ENCODE measurements at regions not wholly inside any gene's neighbourhood (a gene's known extent, or its start where the extent isn't known, plus 50 kb on each side); places are given as distances from the start of the nearest gene placed in this dataset.

GRCh38 chr2:594297-594949 is 82.8 kb downstream of the TMEM18 start:
- Histone ChIP-seq H3K36me3 (ENCODE audit: control insufficient read depth in 1 of 2, insufficient read depth in 2 of 2, low read length in 2 of 2) (no peaks in the 10 kb centered on the region), H3K4me1 (ENCODE audit: control insufficient read depth in 1 of 2, insufficient read depth in 2 of 2, low read length in 2 of 2) (no peaks in the 10 kb centered on the region), H3K27ac (ENCODE audit: low read depth, low read length) (no peak overlapping the region), H3K79me2 (ENCODE audit: insufficient read depth, low read length) (no peaks in the 10 kb centered on the region), H2AFZ (ENCODE audit: low read depth, low read length, poor library complexity, severe bottlenecking) (no peak overlapping the region), H3K9me2 (ENCODE audit: insufficient read depth) (no peaks in the 10 kb centered on the region), H3K9ac (ENCODE audit: low read length) (no peak overlapping the region), H3K4me2 (ENCODE audit: low read length) (no peak overlapping the region), H4K20me1 (ENCODE audit: insufficient read depth) (no peaks in the 10 kb centered on the region), H3K27me3 (ENCODE audit: insufficient read depth, low read length) (no peaks in the 10 kb centered on the region), H3K9me3 (ENCODE audit: control insufficient read depth in 1 of 2, insufficient read depth in 1 of 2, low read depth in 1 of 2, low read length in 2 of 2) (no peaks in the 10 kb centered on the region), H3K4me3 (replicated peaks in 1 of 2; ENCODE audit: low read depth in 1 of 2, low read length in 2 of 2) (no peak overlapping the region)
- no TSS peak for BruUV-seq (replicated peaks)
- POLR2A ChIA-PET = no interaction called here
- CTCF ChIA-PET = no interaction called here
- TF ChIP-seq REST (IDR thresholded peaks at IDR 0.05; ENCODE audit: low read depth) (no peak), YY1 (IDR thresholded peaks at IDR 0.05; ENCODE audit: extremely low read depth, insufficient replicate concordance, low read depth, low read length) (no peak), ZBTB33 (IDR thresholded peaks at IDR 0.05; ENCODE audit: extremely low read depth, insufficient replicate concordance, low read length) (no peak), POLR2A (IDR thresholded peaks at IDR 0.05; ENCODE audit: borderline replicate concordance, extremely low read depth, insufficient read depth, insufficient read length) (no peak), FOSL1 (IDR thresholded peaks at IDR 0.05; ENCODE audit: low read depth) (no peak), CEBPB (IDR thresholded peaks at IDR 0.05; ENCODE audit: low read depth) (no peak), EZH2 (IDR thresholded peaks at IDR 0.05) (no peak), ELF1 (IDR thresholded peaks at IDR 0.05; ENCODE audit: borderline replicate concordance, low read depth) (no peak), CTCF (IDR thresholded peaks at IDR 0.05 in 2 of 3, conservative IDR thresholded peaks at IDR 0.05 in 1 of 3; ENCODE audit: borderline replicate concordance in 1 of 3, insufficient read depth in 1 of 3, low read depth in 2 of 3, low read length in 2 of 3) (no peak), SIN3A (IDR thresholded peaks at IDR 0.05; ENCODE audit: low read depth) (no peak), SP1 (IDR thresholded peaks at IDR 0.05; ENCODE audit: low read depth) (no peak), SRF (IDR thresholded peaks at IDR 0.05; ENCODE audit: low read depth) (no peak), ATF3 (IDR thresholded peaks at IDR 0.05) (no peak)
- DNase-seq (ENCODE audit: low read depth, low spot score) (no peak), ATAC-seq (no peak)
- intact Hi-C loops (cut with micrococcal nuclease) = no loop called here
- RAD21 ChIA-PET (ENCODE audit: low non-redundant PET in 1 of 2, low total read pairs in 2 of 2, uncharacterized antibody in 2 of 2, unreplicated experiment in 2 of 2) = no interaction called here

All from HCT116 (cell line).